Central memory CD4-positive, alpha-beta T cell (primary cell): ENCODE measurements at regions not wholly inside any gene's neighbourhood (a gene's known extent, or its start where the extent isn't known, plus 50 kb on each side); places are given as distances from the start of the nearest gene placed in this dataset.

ENCODE experiments used
- DNase-seq: peaks from one replicate; pipeline ENCODE4 v3.0.0; 2022

DNA sequence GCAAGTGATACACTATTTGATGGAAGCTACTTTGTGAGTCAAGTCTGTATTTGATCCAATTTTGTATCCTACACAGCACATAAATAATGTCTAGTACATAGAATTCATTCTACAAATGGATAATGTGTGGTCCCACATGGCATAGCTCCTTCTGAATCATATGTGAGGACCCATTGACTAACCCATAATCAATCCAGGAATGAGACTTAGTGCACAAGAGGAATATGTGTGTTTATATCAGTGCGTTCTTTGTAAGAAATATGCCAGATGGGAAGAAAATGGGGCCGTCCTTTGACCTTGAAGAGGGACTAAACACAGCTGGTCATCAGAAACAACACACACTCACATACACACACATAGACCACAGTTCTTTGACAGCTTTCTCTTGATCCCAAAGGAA is 282.7 kb upstream of the SEMA6D start:
- no peak for DNase-seq

DNA sequence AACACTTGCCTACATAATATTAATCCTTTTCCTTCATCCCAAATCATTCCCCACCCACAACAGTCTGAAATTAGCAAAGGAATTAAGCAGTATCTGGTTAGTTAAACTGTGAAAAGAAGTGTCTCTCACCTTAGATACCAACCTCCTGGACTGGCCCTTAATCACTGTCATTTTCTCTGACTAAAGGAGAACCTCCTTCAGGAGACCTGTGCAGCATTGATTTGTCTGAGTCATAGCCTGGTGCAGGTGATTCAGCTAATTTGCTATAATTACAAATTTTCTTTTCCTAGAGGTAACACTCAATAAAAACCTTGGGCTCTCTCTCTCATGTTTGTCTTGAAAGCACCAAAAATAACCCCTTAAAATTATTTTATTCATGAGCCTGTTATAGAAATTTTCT is 279.8 kb upstream of the SEMA6D start:
- DNase-seq, result no peak

- DNase-seq, result no peak
Measured at GRCh38 chr15:47439146-47440111, 277.9 kb upstream of the SEMA6D start.

- no peak for DNase-seq
Measured at GRCh38 chr15:47442371-47442770, 274.9 kb upstream of the SEMA6D start.

GRCh38 chr15:47443839-47444238 is 273.5 kb upstream of the SEMA6D start:
- no peak for DNase-seq

- no peak for DNase-seq
Measured at GRCh38 chr15:47445723-47446392, 271.4 kb upstream of the SEMA6D start.

DNA sequence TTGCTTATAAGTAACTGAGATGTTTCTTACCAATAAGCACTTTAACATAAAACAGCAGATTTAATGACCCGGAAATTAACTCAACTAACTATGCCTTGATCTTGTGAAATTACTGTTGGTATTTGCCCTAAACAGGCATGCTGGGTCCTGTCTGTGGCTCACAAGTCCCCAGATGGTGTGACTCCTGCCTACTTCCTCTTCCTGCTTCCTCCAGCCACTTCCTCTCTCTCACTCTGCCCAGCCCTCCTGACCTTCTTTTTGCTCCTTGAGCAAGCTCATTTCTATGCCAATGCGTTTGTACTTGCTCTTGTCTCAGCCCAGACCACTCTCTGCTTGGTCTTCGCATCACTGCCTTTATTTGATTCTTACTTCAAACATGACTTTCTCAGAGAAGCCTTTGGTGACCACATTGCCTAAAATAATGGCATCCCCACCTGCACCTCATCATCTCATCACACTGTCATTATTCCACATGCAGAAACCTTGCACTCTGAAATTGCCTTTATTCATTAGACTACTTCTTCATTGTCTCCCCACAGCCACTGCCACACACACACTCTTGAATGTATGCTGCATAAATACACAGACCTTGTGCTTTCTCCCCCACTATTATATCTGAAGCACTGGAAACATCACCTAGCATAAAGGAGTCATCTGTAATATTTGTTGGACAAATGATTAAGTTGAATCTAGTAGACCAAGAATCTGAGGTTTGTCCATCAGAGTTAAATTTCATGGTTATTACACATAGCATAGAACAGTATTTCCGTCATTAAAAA is 256.3 kb upstream of the SEMA6D start:
- DNase-seq, result no peak

DNA sequence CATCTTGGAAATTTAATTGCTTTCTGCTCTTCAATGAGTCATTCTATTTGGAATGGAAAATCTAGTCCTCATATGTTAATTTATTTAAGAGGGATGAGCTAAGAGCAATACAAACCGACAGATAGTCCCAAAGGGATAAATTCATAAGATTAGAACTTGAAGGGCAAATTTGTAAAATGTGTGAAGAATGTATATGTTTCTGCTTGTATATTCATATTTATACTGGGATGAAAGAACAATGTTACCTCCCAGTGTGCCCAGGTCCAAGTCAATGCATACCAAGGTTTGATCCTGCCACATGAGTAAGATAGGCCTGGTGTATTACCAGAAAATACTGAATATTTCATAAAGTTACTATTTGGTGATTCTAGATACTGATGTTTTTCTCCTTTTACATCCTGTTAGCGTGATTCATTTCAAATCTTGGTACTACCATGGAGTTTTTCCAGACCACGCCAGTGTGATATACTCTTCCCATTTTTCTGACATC is 255.6 kb upstream of the SEMA6D start:
- no peak for DNase-seq

GRCh38 chr15:47466357-47466756 is 250.9 kb upstream of the SEMA6D start:
- no peak for DNase-seq

- no peak for DNase-seq
Measured at GRCh38 chr15:47470983-47471382, 246.3 kb upstream of the SEMA6D start.

DNA sequence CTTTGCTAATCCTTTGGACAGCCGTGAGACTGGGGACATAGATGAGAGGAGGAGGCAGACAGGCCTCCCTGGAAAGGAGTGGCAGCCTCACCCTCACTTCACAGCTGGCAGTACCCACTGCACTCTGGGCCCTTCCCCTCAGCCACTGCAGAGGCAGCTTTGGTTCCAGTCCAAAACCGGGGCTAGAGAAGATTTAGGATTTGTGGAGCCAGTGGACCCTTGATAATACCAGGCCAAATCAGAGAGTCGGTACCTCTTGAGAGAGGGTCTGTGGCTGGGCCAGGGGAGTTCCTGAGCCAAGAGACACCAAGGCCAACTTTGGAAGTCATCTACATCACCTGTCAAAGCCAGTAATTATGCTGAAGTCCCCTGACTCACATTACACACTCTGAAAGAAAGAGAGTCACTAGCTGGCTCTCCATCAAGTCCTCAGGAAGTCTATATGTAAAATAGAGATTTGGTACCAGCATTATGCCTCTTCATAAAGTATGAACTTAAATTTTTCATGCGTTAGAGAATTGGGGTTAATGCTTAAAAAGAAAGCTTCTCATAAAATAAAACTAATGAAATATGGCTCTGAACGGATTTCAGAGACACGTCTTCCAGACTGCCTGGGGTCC is 244.1 kb upstream of the SEMA6D start:
- no peak for DNase-seq

GRCh38 chr15:47473832-47474231 is 243.5 kb upstream of the SEMA6D start:
- no peak for DNase-seq

- DNase-seq, result no peak
Measured at GRCh38 chr15:47475336-47475735, 242.0 kb upstream of the SEMA6D start.

DNA sequence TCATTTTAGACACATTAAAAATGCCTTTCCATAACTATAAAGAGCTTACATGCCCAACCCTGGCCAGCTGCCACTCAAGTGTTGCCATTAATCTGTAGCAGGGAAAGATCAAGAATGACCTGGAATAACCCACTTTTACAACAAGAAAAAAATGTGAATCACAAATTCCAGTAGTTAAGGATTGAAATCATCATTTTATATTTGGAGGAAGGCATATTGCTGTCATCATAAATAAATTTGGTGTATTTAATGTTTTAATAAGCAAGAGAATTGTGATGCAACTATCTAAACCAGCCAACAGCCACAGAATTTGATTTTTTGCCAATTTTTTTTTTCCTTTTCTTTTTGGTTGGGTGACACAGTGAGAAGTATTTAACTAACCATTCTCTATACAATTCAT is 240.0 kb upstream of the SEMA6D start:
- no peak for DNase-seq

DNA sequence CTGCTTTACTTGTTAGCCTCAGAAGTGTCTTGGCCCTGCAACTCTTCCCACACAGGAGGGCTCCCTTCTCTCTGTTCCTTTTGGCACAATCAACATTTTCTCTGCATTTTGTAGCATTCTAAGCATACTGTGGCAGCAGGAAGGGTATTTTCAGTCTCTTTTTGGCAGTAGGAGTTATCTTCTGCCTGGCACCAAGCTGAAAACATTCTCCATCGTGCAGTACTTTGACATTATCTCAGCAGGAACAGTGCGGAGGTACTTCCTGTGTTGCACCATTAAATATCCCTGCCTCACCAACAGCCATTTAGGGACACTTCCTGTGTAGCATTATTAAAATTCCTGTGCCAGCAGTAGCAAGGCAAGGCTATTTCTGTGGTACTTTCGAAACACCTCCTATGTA is 233.2 kb upstream of the SEMA6D start:
- no peak for DNase-seq

GRCh38 chr15:47484997-47485396 is 232.3 kb upstream of the SEMA6D start:
- DNase-seq, result no peak

DNA sequence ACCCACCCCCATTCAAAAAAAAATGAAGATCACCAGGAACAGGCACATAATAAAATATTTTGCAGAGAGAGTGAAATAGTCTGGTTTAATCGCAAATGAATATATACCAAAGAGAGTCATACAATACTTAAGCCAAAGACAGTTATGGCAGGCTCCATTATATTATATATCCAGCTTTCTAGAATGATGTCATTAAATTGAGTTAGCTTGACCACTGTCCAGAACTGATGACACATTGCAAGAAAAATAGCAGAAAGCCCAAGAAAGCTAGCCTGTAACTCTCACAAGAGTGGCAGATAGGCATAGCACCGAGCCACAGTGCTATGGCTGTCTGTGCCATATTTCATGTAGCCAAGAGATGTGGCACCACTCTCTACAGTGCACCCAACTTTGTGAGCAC is 231.9 kb upstream of the SEMA6D start:
- no peak for DNase-seq

DNA sequence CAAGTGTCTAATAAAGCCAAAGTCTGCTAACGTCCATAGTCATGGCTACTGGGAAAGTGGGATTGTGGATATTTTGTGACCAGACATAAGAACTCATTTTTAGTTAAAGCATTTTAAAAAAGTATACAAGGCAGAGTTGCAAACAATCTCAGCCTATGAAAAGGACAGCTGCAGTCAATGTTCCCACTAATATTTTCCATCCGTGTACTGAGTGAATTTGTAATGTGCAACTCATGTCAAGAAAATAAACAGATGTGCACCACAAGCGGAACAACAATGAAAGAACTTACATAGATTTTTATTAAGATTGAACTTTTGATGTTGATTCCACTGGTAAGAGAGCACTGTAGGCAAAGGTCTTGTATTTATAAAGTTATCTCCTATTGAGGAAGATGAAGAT is 231.3 kb upstream of the SEMA6D start:
- DNase-seq, result no peak

GRCh38 chr15:47492195-47492594 is 225.1 kb upstream of the SEMA6D start:
- no peak for DNase-seq

DNA sequence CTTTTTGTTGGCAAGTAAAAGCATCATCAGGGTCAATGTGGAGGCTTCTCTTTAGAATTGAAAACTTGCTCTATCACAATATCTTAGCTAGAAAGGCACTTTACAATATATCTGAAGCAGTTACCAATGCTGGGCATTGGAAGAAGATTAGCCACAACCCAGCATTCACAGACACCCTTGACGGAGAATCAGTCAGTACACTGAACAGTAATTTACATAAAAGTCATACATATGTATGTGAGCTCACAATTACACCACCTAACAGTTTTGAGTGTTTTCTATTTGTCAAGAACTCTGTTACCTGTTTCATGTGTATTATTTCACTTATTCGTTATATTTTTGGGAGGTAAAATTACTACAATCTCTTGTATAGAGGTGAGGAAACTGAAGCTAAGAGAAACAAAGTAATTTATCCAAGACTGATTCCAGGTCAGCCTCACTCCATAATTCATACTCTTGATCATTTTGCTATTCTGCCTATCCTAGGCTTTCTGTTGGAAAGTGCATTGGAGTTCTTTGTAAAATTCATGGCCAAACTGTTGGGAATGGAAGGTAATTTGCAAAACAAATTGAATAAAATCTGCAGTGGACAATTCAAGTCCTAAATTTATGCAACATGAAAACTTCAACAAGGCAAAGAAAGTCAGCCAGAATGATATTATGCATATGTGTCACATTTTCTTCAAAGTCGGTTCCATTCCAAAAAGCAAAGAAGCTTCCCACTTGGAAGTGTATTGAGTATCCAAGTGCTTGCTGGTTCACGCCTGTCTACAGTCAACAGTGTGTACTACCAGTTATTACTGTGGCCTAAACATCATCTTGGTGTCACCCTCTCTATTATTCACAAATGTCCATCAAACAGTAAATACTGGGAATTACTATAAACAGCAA is 223.7 kb upstream of the SEMA6D start:
- DNase-seq, result no peak

DNA sequence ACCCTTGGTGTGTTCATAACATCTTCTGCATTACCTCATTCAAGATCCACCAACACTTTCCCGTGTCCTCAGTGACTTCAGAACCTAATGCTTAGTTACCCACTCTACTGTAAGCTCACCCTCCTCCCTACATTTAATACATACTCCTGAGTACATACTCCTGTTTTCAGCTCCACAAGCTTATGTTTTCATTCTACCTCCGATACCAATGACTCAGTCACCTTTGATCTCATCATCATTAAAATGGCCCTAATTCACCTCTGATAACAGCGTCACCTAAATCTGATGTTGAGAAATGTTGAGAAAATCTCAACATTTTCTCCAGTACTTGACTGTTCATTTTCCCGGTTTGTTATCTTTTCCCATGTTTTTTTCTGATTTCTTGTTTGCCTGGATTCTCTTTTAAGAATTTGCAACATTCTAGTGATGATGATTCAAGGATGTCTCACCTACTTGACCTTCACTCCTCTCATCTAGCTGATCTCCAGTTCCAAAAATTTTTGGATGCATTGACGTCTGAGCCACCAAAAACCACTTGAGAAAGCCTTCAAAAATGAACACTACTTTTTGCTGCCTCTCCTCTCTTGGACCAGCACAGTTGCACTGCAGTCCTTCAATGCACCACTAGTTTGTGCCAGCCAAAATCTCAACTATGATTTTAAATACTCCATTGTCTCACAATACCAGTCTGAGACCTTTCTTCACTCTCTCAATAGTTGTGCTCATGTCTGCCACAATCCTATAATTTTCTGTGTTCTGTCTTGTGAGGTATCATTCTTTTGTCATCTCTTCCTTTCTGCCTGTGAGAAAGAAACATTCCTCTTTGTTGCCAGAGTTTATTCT is 220.7 kb upstream of the SEMA6D start:
- no peak for DNase-seq
